Right atrium auricular region (tissue), 2 donors: ENCODE measurements at regions not wholly inside any gene's neighbourhood (a gene's known extent, or its start where the extent isn't known, plus 50 kb on each side); places are given as distances from the start of the nearest gene placed in this dataset.

Source experiments
- DNase-seq: peaks from one replicate; pipeline ENCODE4 v3.0.0-alpha.2; 2019; ENCODE audit warnings: low spot score
- H3K27ac ChIP-seq, 2 donors: fragments of 200-600 bp; sonication (generic); 1 replicate in 1 of 2; 2 replicates in 1 of 2; pipeline ENCODE4 v1.5.1; 2016 to 2019
- H3K27me3 ChIP-seq, 2 donors: fragments of 200-600 bp; sonication (generic); one replicate each; pipeline versions ENCODE4 v1.5.1 to v1.6.0; 2017 to 2019
- H3K36me3 ChIP-seq: fragments of 200-600 bp; sonication (generic); one replicate; pipeline ENCODE4 v1.5.1; 2016
- H3K4me1 ChIP-seq, 2 donors: fragments of 200-600 bp; sonication (generic); one replicate each; pipeline versions ENCODE4 v1.5.1 to v1.6.0; 2017 to 2019
- H3K4me3 ChIP-seq, 2 donors: fragments of 200-600 bp; sonication (generic); 1 replicate in 1 of 2; 2 replicates in 1 of 2; pipeline ENCODE4 v1.5.1; 2017 to 2019; ENCODE audit warnings: mild to moderate bottlenecking in 1 of 2, moderate library complexity in 1 of 2
- H3K9me3 ChIP-seq, 2 donors: fragments of 200-600 bp; sonication (generic); one replicate each; pipeline ENCODE4 v1.5.1; 2019
- CTCF ChIP-seq, 2 donors: fragments of 200-600 bp; sonication (generic); IDR thresholded peaks; one replicate each; pipeline ENCODE4 v1.5.1; 2019; ENCODE audit warnings: antibody characterized with exemption in 2 of 2

GRCh38 chr1:30478799-30479563 lies 244.4 kb downstream of the MATN1 start:
- Histone ChIP-seq H3K4me1 (no peaks in the 10 kb centered on the region), H3K4me3 (no peak overlapping the region), H3K27me3 (no peaks in the 10 kb centered on the region), H3K27ac (no peak overlapping the region), H3K36me3 (no peaks in the 10 kb centered on the region), H3K9me3 (peaks cover 5 to 20% of the 10 kb centered on the region in 2 donors)
- no peak for TF ChIP-seq CTCF (IDR thresholded peaks at IDR 0.05)
- no peak for DNase-seq

DNA sequence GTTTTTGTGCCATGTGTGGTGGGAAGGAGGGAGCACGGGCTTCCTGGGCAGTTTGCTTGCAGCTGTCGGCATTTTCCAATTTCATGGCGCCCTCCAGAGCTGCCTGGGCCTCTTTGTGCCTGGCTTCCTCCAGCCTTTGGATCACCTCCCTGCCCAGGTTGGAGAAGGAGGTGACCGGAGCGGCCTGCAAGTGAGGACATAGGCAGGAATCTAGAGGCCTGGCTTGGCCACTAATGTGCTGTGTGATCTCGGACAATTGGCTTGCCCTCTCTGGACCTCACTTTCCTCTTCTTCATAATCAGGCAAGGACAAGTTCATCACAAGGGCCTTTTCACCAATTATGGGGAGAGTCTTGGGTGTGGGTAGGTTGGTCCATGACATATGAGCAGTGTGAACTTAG lies 245.1 kb downstream of the MATN1 start:
- TF ChIP-seq CTCF (IDR thresholded peaks at IDR 0.05): no peak
- no peak overlapping the region for H3K27ac ChIP-seq
- H3K36me3 ChIP-seq: no peaks in the 10 kb centered on the region
- H3K9me3 ChIP-seq: peaks cover 5 to 20% of the 10 kb centered on the region in 2 donors
- H3K27me3 ChIP-seq: no peaks in the 10 kb centered on the region
- no peak for DNase-seq
- H3K4me1 ChIP-seq: no peaks in the 10 kb centered on the region
- H3K4me3 ChIP-seq: no peak overlapping the region

GRCh38 chr1:30477588-30477987 lies 245.8 kb downstream of the MATN1 start:
- Histone ChIP-seq H3K4me1 (no peaks in the 10 kb centered on the region), H3K36me3 (no peaks in the 10 kb centered on the region), H3K27ac (no peak overlapping the region), H3K9me3 (peaks cover 5 to 16% of the 10 kb centered on the region in 2 donors), H3K27me3 (no peaks in the 10 kb centered on the region), H3K4me3 (no peak overlapping the region)
- TF ChIP-seq CTCF (IDR thresholded peaks at IDR 0.05): no peak
- no peak for DNase-seq

DNA sequence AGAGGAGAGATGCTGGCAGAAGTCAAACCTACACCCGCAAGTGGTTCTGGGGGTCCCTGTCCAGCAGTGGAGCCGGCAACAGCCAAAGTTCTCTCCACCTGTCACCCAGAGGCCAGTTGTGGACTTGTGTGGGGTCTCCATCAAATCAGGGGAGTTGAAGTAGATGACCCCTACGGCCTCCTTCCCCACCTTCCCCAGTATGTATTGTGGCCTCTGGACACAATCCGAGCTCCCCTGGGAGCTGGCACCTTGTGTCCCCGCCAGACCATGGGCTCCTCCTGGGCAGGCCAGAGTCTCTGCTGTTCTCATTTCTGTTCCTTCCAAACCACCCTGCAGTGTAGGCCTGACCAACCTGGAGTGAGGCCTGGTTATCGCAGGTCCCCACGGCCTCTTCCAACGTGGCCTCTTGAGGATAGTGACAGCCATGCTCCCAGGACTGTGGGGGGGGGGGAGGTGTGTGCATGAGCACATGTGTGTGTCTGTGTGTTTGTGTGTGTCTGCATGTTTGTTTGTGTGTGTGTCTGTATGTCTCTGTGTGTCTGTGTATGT lies 246.4 kb downstream of the MATN1 start:
- TF ChIP-seq CTCF (IDR thresholded peaks at IDR 0.05): no peak

DNA sequence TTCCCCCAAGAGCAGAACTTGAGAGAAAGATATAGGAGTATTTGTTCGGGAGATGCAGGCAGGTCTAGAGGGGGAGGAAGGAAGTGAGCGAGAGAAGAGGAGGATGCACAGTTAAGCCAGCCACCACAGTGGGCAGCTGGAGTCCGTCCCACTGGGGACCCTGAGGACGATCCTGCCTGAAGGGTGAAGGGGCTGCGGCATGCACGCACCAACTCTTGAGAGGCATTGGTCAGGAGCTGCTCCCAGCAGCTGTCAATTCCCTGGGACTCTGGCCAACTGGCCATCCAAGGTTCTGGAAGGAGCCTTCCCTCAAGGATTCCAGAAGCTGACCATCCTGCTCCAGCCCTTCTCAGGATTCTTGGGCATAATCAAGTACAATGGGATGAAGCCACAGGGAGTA lies 246.9 kb downstream of the MATN1 start:
- TF ChIP-seq CTCF (IDR thresholded peaks at IDR 0.05): no peak
- Histone ChIP-seq H3K27me3 (no peaks in the 10 kb centered on the region), H3K27ac (no peak overlapping the region)

More for the DNA sequence above, 246.4 kb downstream of the MATN1 start:
- Histone ChIP-seq H3K27ac (no peak overlapping the region), H3K4me3 (no peak overlapping the region), H3K36me3 (no peaks in the 10 kb centered on the region), H3K9me3 (peaks cover 5 to 10% of the 10 kb centered on the region in 2 donors), H3K27me3 (no peaks in the 10 kb centered on the region), H3K4me1 (no peaks in the 10 kb centered on the region)
- DNase-seq: no peak

More for the DNA sequence above, 246.9 kb downstream of the MATN1 start:
- H3K36me3 ChIP-seq: no peaks in the 10 kb centered on the region
- H3K9me3 ChIP-seq: peaks cover 5 to 6% of the 10 kb centered on the region in 2 donors
- no peaks in the 10 kb centered on the region for H3K4me1 ChIP-seq
- H3K4me3 ChIP-seq: no peak overlapping the region
- DNase-seq: no peak
